ENCODE measurements at regions not wholly inside any gene's neighbourhood (a gene's known extent, or its start where the extent isn't known, plus 50 kb on each side); places are given as distances from the start of the nearest gene placed in this dataset.

DNA sequence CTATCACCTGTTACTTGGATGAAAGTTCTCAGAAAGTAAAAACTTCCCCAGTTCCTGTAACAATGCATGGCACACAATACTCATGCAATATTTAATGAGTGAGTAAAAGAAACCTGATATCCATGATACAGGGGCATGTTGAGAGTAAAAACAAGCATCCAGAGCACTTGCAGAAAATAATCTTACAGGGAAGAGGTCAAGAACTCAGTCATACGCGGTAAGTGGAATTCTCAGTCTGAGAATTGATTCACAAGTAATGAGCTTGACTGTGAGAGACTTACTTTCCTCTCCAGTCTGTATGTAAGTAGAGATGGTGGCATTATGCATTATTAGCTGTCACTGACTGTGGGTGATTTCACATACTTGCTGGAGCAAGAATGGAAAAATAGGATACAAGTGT lies 976.9 kb downstream of the BRINP3 start:
- no peak for TF ChIP-seq POLR2A (IDR thresholded peaks at IDR 0.05)
- TF ChIP-seq, protein P1, sequence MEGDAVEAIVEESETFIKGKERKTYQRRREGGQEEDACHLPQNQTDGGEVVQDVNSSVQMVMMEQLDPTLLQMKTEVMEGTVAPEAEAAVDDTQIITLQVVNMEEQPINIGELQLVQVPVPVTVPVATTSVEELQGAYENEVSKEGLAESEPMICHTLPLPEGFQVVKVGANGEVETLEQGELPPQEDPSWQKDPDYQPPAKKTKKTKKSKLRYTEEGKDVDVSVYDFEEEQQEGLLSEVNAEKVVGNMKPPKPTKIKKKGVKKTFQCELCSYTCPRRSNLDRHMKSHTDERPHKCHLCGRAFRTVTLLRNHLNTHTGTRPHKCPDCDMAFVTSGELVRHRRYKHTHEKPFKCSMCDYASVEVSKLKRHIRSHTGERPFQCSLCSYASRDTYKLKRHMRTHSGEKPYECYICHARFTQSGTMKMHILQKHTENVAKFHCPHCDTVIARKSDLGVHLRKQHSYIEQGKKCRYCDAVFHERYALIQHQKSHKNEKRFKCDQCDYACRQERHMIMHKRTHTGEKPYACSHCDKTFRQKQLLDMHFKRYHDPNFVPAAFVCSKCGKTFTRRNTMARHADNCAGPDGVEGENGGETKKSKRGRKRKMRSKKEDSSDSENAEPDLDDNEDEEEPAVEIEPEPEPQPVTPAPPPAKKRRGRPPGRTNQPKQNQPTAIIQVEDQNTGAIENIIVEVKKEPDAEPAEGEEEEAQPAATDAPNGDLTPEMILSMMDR (IDR thresholded peaks at IDR 0.05), result no peak
- DNase-seq (ENCODE audit: low spot score in 2 of 2), result no peak
- intact Hi-C loops (cut with DNase I; ENCODE audit: low total_unique reads), result no loop called here
- 86 to 92% methylated on average over 2 of the region's 2 CpGs for WGBS, 2 donors
- no peak overlapping the region for H3K4me3 ChIP-seq (ENCODE audit: low read depth, poor library complexity, severe bottlenecking)

- TF ChIP-seq, protein P1 (IDR thresholded peaks at IDR 0.05), result no peak
- TF ChIP-seq POLR2A (IDR thresholded peaks at IDR 0.05), result no peak
- no peak for DNase-seq (ENCODE audit: low spot score in 2 of 2)
- no peak overlapping the region for H3K4me3 ChIP-seq (ENCODE audit: low read depth, poor library complexity, severe bottlenecking)
- intact Hi-C loops (cut with DNase I; ENCODE audit: low total_unique reads), result no loop called here
Measured at GRCh38 chr1:189510827-189511226, 966.8 kb downstream of the BRINP3 start.

DNA sequence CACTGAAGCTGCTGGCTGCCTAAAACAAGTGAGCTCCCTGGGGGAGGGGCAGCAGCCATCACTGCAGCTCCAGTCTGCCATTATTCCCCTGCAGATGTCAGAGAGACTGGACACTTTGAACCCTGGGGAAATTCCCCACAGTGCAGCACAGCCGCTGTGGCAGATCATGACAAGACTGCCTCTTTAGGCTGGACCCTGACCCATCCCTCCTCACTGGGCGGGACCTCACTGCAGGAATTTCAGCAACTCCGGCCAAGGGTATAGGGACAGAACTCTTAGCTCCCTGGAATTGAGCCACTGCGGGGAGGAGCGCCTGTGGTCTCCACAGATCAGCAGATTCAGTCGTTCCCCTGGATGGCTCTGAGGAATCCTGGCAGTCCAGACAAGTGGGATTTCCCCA lies 964.6 kb downstream of the BRINP3 start:
- whole genome bisulfite sequencing, 2 donors, result 36 to 92% methylated on average over 2 to 6 of the region's 6 CpGs

GRCh38 chr1:189522441-189522840 lies 955.2 kb downstream of the BRINP3 start:
- WGBS, 2 donors, result 32 to 39% methylated on average over 6 of the region's 6 CpGs
- intact Hi-C loops (cut with DNase I; ENCODE audit: low total_unique reads), result no loop called here
- DNase-seq (ENCODE audit: low spot score in 2 of 2), result no peak
- no peak for TF ChIP-seq POLR2A (IDR thresholded peaks at IDR 0.05)
- TF ChIP-seq, protein P1 (IDR thresholded peaks at IDR 0.05), result no peak
- H3K4me3 ChIP-seq (ENCODE audit: low read depth, poor library complexity, severe bottlenecking), result no peak overlapping the region

More for the DNA sequence above, 964.6 kb downstream of the BRINP3 start:
- DNase-seq (ENCODE audit: low spot score in 2 of 2), result no peak
- H3K4me3 ChIP-seq (ENCODE audit: low read depth, poor library complexity, severe bottlenecking), result no peak overlapping the region
- intact Hi-C loops (cut with DNase I; ENCODE audit: low total_unique reads), result no loop called here
- no peak for TF ChIP-seq POLR2A (IDR thresholded peaks at IDR 0.05)
- TF ChIP-seq, protein P1 (IDR thresholded peaks at IDR 0.05), result no peak

DNA sequence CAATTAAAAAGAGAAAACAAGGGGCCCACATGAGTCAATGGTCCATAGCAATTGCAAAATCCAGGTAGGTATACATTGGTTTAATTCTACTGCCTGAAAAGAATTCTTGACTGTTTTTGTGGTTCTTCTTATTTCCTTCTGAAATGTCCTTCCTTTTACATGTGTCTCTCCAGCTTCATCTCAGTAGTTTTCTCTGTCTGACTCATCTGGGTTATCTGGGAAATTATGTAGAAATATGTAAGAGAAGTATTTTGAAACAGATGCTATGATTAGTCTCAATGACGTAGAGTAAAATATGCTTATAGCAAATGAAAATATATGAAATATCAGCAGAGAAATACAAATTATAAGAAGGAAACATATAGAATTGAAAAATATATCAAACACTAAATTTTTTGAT lies 953.2 kb downstream of the BRINP3 start:
- 81 to 84% methylated on average over 1 of the region's 1 CpG for WGBS, 2 donors
- no peak for DNase-seq (ENCODE audit: low spot score in 2 of 2)
- no peak overlapping the region for H3K4me3 ChIP-seq (ENCODE audit: low read depth, poor library complexity, severe bottlenecking)
- intact Hi-C loops (cut with DNase I; ENCODE audit: low total_unique reads), result no loop called here
- TF ChIP-seq POLR2A (IDR thresholded peaks at IDR 0.05), result no peak
- TF ChIP-seq, protein P1 (IDR thresholded peaks at IDR 0.05), result no peak

- intact Hi-C loops (cut with DNase I; ENCODE audit: low total_unique reads), result no loop called here
- DNase-seq (ENCODE audit: low spot score in 2 of 2), result no peak
- TF ChIP-seq, protein P1 (IDR thresholded peaks at IDR 0.05), result no peak
- no peak for TF ChIP-seq POLR2A (IDR thresholded peaks at IDR 0.05)
- no peak overlapping the region for H3K4me3 ChIP-seq (ENCODE audit: low read depth, poor library complexity, severe bottlenecking)
- WGBS, 2 donors, result 53 to 54% methylated on average over 5 of the region's 5 CpGs
Measured at GRCh38 chr1:189530162-189530561, 947.5 kb downstream of the BRINP3 start.
